Keratinocyte (primary cell): ENCODE measurements at regions not wholly inside any gene's neighbourhood (a gene's known extent, or its start where the extent isn't known, plus 50 kb on each side); places are given as distances from the start of the nearest gene placed in this dataset.

Experiments used
- DNase-seq: peaks from one replicate; pipeline ENCODE4 v3.0.0-alpha.2; 2011; ENCODE audit warnings: low read depth, missing footprints, low spot score
- FAIRE-seq: peaks from 2 replicates; lab custom pipeline; 2011; peaks lifted over from hg19 to GRCh38; lab: Jason Lieb, UNC
- H2AFZ ChIP-seq: 2 replicates; pipeline ENCODE4 v1.6.0; 2012; ENCODE audit warnings: low read length, control low read depth, inconsistent platforms; ENCODE audit not compliant: control insufficient read depth
- H3K27ac ChIP-seq: 2 replicates; pipeline ENCODE4 v1.5.1; 2011; ENCODE audit warnings: low read length; ENCODE audit not compliant: control insufficient read depth, insufficient read depth
- H3K27me3 ChIP-seq: 3 replicates; pipeline ENCODE4 v1.6.0; 2011; ENCODE audit warnings: low read length; ENCODE audit not compliant: control insufficient read depth, insufficient read depth; ENCODE audit errors: extremely low read depth
- H3K36me3 ChIP-seq, 2 experiments: 2 replicates in 1 of 2; 3 replicates in 1 of 2; pipeline ENCODE4 v1.5.1; 2011; ENCODE audit warnings: low read length in 2 of 2, mild to moderate bottlenecking in 1 of 2; ENCODE audit not compliant: control insufficient read depth in 2 of 2, insufficient read depth in 2 of 2; ENCODE audit errors: extremely low read depth in 1 of 2
- H3K4me1 ChIP-seq: 3 replicates; pipeline ENCODE4 v1.5.1; 2011; ENCODE audit warnings: low read length; ENCODE audit not compliant: control insufficient read depth, insufficient read depth; ENCODE audit errors: extremely low read depth
- H3K4me2 ChIP-seq: 3 replicates; pipeline ENCODE4 v1.6.0; 2011; ENCODE audit warnings: low read depth, low read length; ENCODE audit not compliant: control insufficient read depth, insufficient read depth; ENCODE audit errors: extremely low read depth
- H3K4me3 ChIP-seq, 3 experiments: fragments of 200-600 bp in 1 of 3; sonication (generic) in 1 of 3; 2 replicates in 2 of 3; 3 replicates in 1 of 3; pipeline ENCODE4 v1.5.1; 2011 to 2016; ENCODE audit warnings: low read length in 3 of 3, mild to moderate bottlenecking in 3 of 3, control low read depth in 2 of 3, inconsistent platforms in 1 of 3, low read depth in 1 of 3, mixed read lengths in 1 of 3, mixed run types in 1 of 3, moderate library complexity in 1 of 3; ENCODE audit not compliant: control insufficient read depth in 2 of 3, insufficient read depth in 2 of 3; ENCODE audit errors: extremely low read depth in 1 of 3
- H3K79me2 ChIP-seq: 2 replicates; pipeline ENCODE4 v1.6.0; 2012; ENCODE audit warnings: low read length; ENCODE audit not compliant: control insufficient read depth, insufficient read depth
- H3K9ac ChIP-seq: 3 replicates; pipeline ENCODE4 v1.6.0; 2011; ENCODE audit warnings: low read length; ENCODE audit not compliant: control insufficient read depth, insufficient read depth; ENCODE audit errors: extremely low read depth
- H3K9me1 ChIP-seq: 3 replicates; pipeline ENCODE4 v1.6.0; 2011; ENCODE audit warnings: low read length; ENCODE audit not compliant: control insufficient read depth, insufficient read depth; ENCODE audit errors: extremely low read depth
- H3K9me3 ChIP-seq: 2 replicates; pipeline ENCODE4 v1.5.1; 2012; ENCODE audit warnings: low read depth, low read length; ENCODE audit not compliant: control insufficient read depth
- H4K20me1 ChIP-seq: 3 replicates; pipeline ENCODE4 v1.6.0; 2011; ENCODE audit warnings: low read length; ENCODE audit not compliant: control insufficient read depth, insufficient read depth; ENCODE audit errors: extremely low read depth
- CTCF ChIP-seq, 3 experiments: IDR thresholded peaks in 1 of 3; conservative IDR thresholded peaks in 1 of 3; optimal IDR thresholded peaks in 1 of 3; 2 replicates in 2 of 3; 3 replicates in 1 of 3; pipeline versions ENCODE3 to v1.5.1; 2011; ENCODE audit warnings: low read length in 3 of 3, mild to moderate bottlenecking in 3 of 3, moderate library complexity in 2 of 3, control low read depth in 1 of 3, inconsistent platforms in 1 of 3; ENCODE audit not compliant: insufficient read depth in 2 of 3; ENCODE audit errors: extremely low read depth in 1 of 3
- EZH2 ChIP-seq: IDR thresholded peaks from one replicate; pipeline ENCODE4 v1.6.1; 2012; ENCODE audit warnings: inconsistent platforms, mild to moderate bottlenecking, low read length, moderate library complexity
- dilution Hi-C: fragments of 300-500 bp; cut with MboI; formaldehyde crosslinking; loops from one replicate; pipeline ENCODE4 v1.7.0; 2020; ENCODE audit warnings: low sequenced_read_pairs; ENCODE audit not compliant: extremely low pct_ligation_motif_present

DNA sequence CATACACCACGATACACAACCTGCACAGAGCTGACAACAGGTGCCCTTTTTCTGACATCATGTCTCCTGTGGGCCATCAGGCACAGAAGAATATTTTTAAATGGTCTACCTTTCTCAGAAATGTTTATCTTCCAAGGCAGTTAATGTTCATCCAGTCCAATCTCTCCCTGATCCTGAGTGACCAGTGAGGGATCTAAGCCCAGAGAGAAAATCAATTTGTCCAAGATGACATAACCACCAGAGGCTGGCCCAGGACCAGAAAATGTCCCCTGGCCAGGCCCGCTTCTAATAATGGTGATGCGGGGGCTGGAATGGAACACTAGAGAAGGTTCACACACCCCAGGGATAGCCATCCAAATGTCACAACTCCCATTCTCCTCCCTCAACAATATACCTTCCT, 357.9 kb upstream of the KIF2A start:
- FAIRE-seq = no peak
- DNase-seq = no peak
- dilution Hi-C loops = loop anchor here (25.0 kb wide), 1 partner anchor 386 kb away; no protein-coding TSS in a partner anchor
- H4K20me1 ChIP-seq = no peaks in the 10 kb centered on the region
- no peaks in the 10 kb centered on the region for H3K9me1 ChIP-seq
- no peak overlapping the region for H3K4me3 ChIP-seq
- no peak overlapping the region for H3K4me2 ChIP-seq
- TF ChIP-seq EZH2 = no peak
- TF ChIP-seq CTCF (optimal IDR thresholded peaks at IDR 0.05 in 1 of 3, IDR thresholded peaks at IDR 0.05 in 1 of 3, conservative IDR thresholded peaks at IDR 0.05 in 1 of 3; ENCODE audit: extremely low read depth in 1 of 3, insufficient read depth in 2 of 3, low read length in 3 of 3) = no peak
- no peak overlapping the region for H3K27ac ChIP-seq
- no peaks in the 10 kb centered on the region for H3K4me1 ChIP-seq
- H3K9me3 ChIP-seq = no peaks in the 10 kb centered on the region
- H2AFZ ChIP-seq = no peak overlapping the region
- no peaks in the 10 kb centered on the region for H3K36me3 ChIP-seq
- no peak overlapping the region for H3K9ac ChIP-seq
- H3K27me3 ChIP-seq = no peaks in the 10 kb centered on the region
- H3K79me2 ChIP-seq = no peaks in the 10 kb centered on the region

- H3K9ac ChIP-seq = no peak overlapping the region
- H3K4me3 ChIP-seq = no peak overlapping the region
- H3K9me3 ChIP-seq = no peaks in the 10 kb centered on the region
- H3K36me3 ChIP-seq = no peaks in the 10 kb centered on the region
- no peaks in the 10 kb centered on the region for H3K9me1 ChIP-seq
- H3K79me2 ChIP-seq = no peaks in the 10 kb centered on the region
- H3K27me3 ChIP-seq = no peaks in the 10 kb centered on the region
- no peak overlapping the region for H3K27ac ChIP-seq
- no peak overlapping the region for H3K4me2 ChIP-seq
- no peak overlapping the region for H2AFZ ChIP-seq
- FAIRE-seq (no peak), DNase-seq (no peak)
- no peaks in the 10 kb centered on the region for H4K20me1 ChIP-seq
- dilution Hi-C loops = loop anchor here (25.0 kb wide), 1 partner anchor 387 kb away; no protein-coding TSS in a partner anchor
- peaks cover 7% of the 10 kb centered on the region for H3K4me1 ChIP-seq
- no peak for TF ChIP-seq EZH2
- no peak for TF ChIP-seq CTCF (optimal IDR thresholded peaks at IDR 0.05 in 1 of 3, IDR thresholded peaks at IDR 0.05 in 1 of 3, conservative IDR thresholded peaks at IDR 0.05 in 1 of 3; ENCODE audit: extremely low read depth in 1 of 3, insufficient read depth in 2 of 3, low read length in 3 of 3)
Measured at GRCh38 chr5:61949054-61949678, 356.8 kb upstream of the KIF2A start.
